Mesenchymal stem cell (in vitro differentiated cells and primary cell): ENCODE measurements at regions not wholly inside any gene's neighbourhood (a gene's known extent, or its start where the extent isn't known, plus 50 kb on each side); places are given as distances from the start of the nearest gene placed in this dataset.
"Not testable (repeated sequence)": the region's sequence is repeated elsewhere in the genome, so short reads cannot be mapped to it uniquely, and the experiment has no call there.

Experiments
- DNase-seq: peaks from one replicate; pipeline ENCODE4 v3.0.0-alpha.2; 2013
- H2AFZ ChIP-seq: one replicate; pipeline ENCODE4 v1.6.1; 2013; ENCODE audit warnings: low read depth, mild to moderate bottlenecking, control low read depth, inconsistent platforms, low read length, moderate library complexity
- H2AK5ac ChIP-seq: 2 replicates; pipeline ENCODE4 v1.6.1; 2013; ENCODE audit warnings: low read length, moderate library complexity, mild to moderate bottlenecking, inconsistent platforms; ENCODE audit not compliant: severe bottlenecking
- H2BK120ac ChIP-seq: one replicate; pipeline ENCODE4 v1.6.1; 2013; ENCODE audit warnings: low read depth, mild to moderate bottlenecking, inconsistent platforms, low read length, moderate library complexity
- H2BK12ac ChIP-seq, 2 experiments: one replicate each; pipeline ENCODE4 v1.6.1; 2013; ENCODE audit warnings: inconsistent platforms in 2 of 2, low read length in 2 of 2, mild to moderate bottlenecking in 2 of 2, moderate library complexity in 2 of 2, control low read depth in 1 of 2
- H2BK15ac ChIP-seq: one replicate; pipeline ENCODE4 v1.6.1; 2013; ENCODE audit warnings: mild to moderate bottlenecking, low read depth, inconsistent platforms; ENCODE audit not compliant: poor library complexity, severe bottlenecking
- H2BK5ac ChIP-seq: 2 replicates; pipeline ENCODE4 v1.6.1; 2013; ENCODE audit warnings: low read depth, mild to moderate bottlenecking, low read length, control low read depth, inconsistent platforms; ENCODE audit not compliant: poor library complexity, severe bottlenecking
- H3K14ac ChIP-seq, 2 experiments: one replicate each; pipeline ENCODE4 v1.6.1; 2013; ENCODE audit warnings: inconsistent platforms in 2 of 2, low read length in 2 of 2, control low read depth in 1 of 2, mild to moderate bottlenecking in 1 of 2, moderate library complexity in 1 of 2
- H3K18ac ChIP-seq, 2 experiments: one replicate each; pipeline ENCODE4 v1.6.1; 2013; ENCODE audit warnings: inconsistent platforms in 2 of 2, low read length in 2 of 2, control low read depth in 1 of 2, low read depth in 1 of 2, mild to moderate bottlenecking in 1 of 2
- H3K23ac ChIP-seq, 2 experiments: one replicate each; pipeline ENCODE4 v1.6.1; 2013; ENCODE audit warnings: inconsistent platforms in 2 of 2, low read length in 2 of 2, mild to moderate bottlenecking in 2 of 2, moderate library complexity in 2 of 2, control low read depth in 1 of 2
- H3K27ac ChIP-seq: 2 replicates; pipeline ENCODE4 v1.5.1; 2013; ENCODE audit warnings: mild to moderate bottlenecking, moderate library complexity, low read length, control low read depth, inconsistent platforms; ENCODE audit not compliant: poor library complexity, severe bottlenecking
- H3K27me3 ChIP-seq, 2 experiments: 2 replicates each; pipeline versions ENCODE4 v1.6.1 to v1.7.0; 2013; ENCODE audit warnings: low read length in 2 of 2, mild to moderate bottlenecking in 2 of 2, moderate library complexity in 2 of 2, control low read depth in 1 of 2, inconsistent platforms in 1 of 2; ENCODE audit not compliant: control insufficient read depth in 1 of 2, insufficient read depth in 1 of 2
- H3K36me3 ChIP-seq, 2 experiments: 2 replicates each; pipeline versions ENCODE4 v1.6.1 to v1.7.0; 2013; ENCODE audit warnings: low read length in 2 of 2, control low read depth in 1 of 2, inconsistent platforms in 1 of 2, low read depth in 1 of 2, mild to moderate bottlenecking in 1 of 2; ENCODE audit not compliant: insufficient read depth in 2 of 2, control insufficient read depth in 1 of 2
- H3K4ac ChIP-seq, 2 experiments: one replicate each; pipeline ENCODE4 v1.6.1; 2013; ENCODE audit warnings: inconsistent platforms in 2 of 2, low read length in 2 of 2, mild to moderate bottlenecking in 2 of 2, moderate library complexity in 2 of 2, control low read depth in 1 of 2, low read depth in 1 of 2
- H3K4me1 ChIP-seq: 2 replicates; pipeline ENCODE4 v1.6.1; 2013; ENCODE audit warnings: low read depth, low read length, control low read depth; ENCODE audit not compliant: control insufficient read depth, insufficient read depth
- H3K4me2 ChIP-seq: 2 replicates; pipeline ENCODE4 v1.6.1; 2013; ENCODE audit warnings: low read length, mild to moderate bottlenecking, inconsistent platforms; ENCODE audit not compliant: poor library complexity, severe bottlenecking
- H3K4me3 ChIP-seq, 2 experiments: 2 replicates each; pipeline versions ENCODE4 v1.5.1 to v1.7.0; 2013; ENCODE audit warnings: low read length in 2 of 2, mild to moderate bottlenecking in 2 of 2, control low read depth in 1 of 2, low read depth in 1 of 2; ENCODE audit not compliant: insufficient read depth in 1 of 2
- H3K79me1 ChIP-seq: replicated peaks from 2 replicates; pipeline ENCODE4 v1.6.1; 2013; ENCODE audit warnings: mild to moderate bottlenecking, control low read depth, low read length, inconsistent platforms; ENCODE audit not compliant: poor library complexity, severe bottlenecking
- H3K9ac ChIP-seq: 2 replicates; pipeline ENCODE4 v1.7.0; 2013; ENCODE audit warnings: mild to moderate bottlenecking, low read length, moderate library complexity
- H3K9me3 ChIP-seq: 2 replicates; pipeline ENCODE4 v1.7.0; 2013; ENCODE audit warnings: mild to moderate bottlenecking, low read length; ENCODE audit not compliant: control insufficient read depth
- H4K8ac ChIP-seq: one replicate; pipeline ENCODE4 v1.6.1; 2013; ENCODE audit warnings: inconsistent platforms, mild to moderate bottlenecking, low read length, moderate library complexity
- H4K91ac ChIP-seq: one replicate; pipeline ENCODE4 v1.6.1; 2013; ENCODE audit warnings: mild to moderate bottlenecking, low read length, inconsistent platforms
- WGBS: methylation state at CpG from one replicate; pipeline ENCODE4 v1.1.7; 2013; ENCODE audit warnings: mixed read lengths; 5-methylcytosine and 5-hydroxymethylcytosine counted together

- Histone ChIP-seq H3K27me3 (no peaks in the 10 kb centered on the region), H3K4me2 (no peak overlapping the region), H3K4me1 (no peaks in the 10 kb centered on the region), H2BK5ac (no peak overlapping the region), H3K9me3 (no peaks in the 10 kb centered on the region), H4K91ac (no peak overlapping the region), H4K8ac (no peak overlapping the region), H3K23ac (no peak overlapping the region), H2BK12ac (no peak overlapping the region), H3K4me3 (no peak overlapping the region), H3K9ac (no peak overlapping the region), H2BK15ac (no peak overlapping the region), H3K27ac (no peak overlapping the region), H2BK120ac (no peak overlapping the region), H3K14ac (no peak overlapping the region), H2AK5ac (no peak overlapping the region), H2AFZ (no peak overlapping the region), H3K36me3 (no peaks in the 10 kb centered on the region), H3K18ac (no peak overlapping the region), H3K4ac (no peak overlapping the region), H3K79me1 (no peaks in the 10 kb centered on the region)
- 97% methylated on average over 120 of the region's 123 CpGs for WGBS
- DNase-seq: no peak
Observed at GRCh38 chr17:26774291-26775218, 519.4 kb upstream of the WSB1 start.

- H2AK5ac ChIP-seq: no peak overlapping the region
- H3K18ac ChIP-seq: no peak overlapping the region
- H3K14ac ChIP-seq: no peak overlapping the region
- H3K9ac ChIP-seq: no peak overlapping the region
- H2BK12ac ChIP-seq: no peak overlapping the region
- no peaks in the 10 kb centered on the region for H3K36me3 ChIP-seq
- 96% methylated on average over 77 of the region's 83 CpGs for WGBS
- H2AFZ ChIP-seq: no peak overlapping the region
- no peak overlapping the region for H4K8ac ChIP-seq
- no peak overlapping the region for H2BK5ac ChIP-seq
- no peak overlapping the region for H2BK120ac ChIP-seq
- no peak overlapping the region for H3K4me2 ChIP-seq
- H3K9me3 ChIP-seq: no peaks in the 10 kb centered on the region
- no peaks in the 10 kb centered on the region for H3K4me1 ChIP-seq
- DNase-seq: no peak
- no peak overlapping the region for H4K91ac ChIP-seq
- no peak overlapping the region for H3K4ac ChIP-seq
- no peak overlapping the region for H2BK15ac ChIP-seq
- no peak overlapping the region for H3K23ac ChIP-seq
- H3K79me1 ChIP-seq: no peaks in the 10 kb centered on the region
- H3K27ac ChIP-seq: no peak overlapping the region
- no peak overlapping the region for H3K4me3 ChIP-seq
- H3K27me3 ChIP-seq: no peaks in the 10 kb centered on the region
Observed at GRCh38 chr17:26775219-26775822, 518.6 kb upstream of the WSB1 start.

GRCh38 chr17:26780187-26780814 lies 513.6 kb upstream of the WSB1 start:
- not testable (repeated sequence) for H2AFZ ChIP-seq, H3K36me3 ChIP-seq
- 63% methylated on average over 4 of the region's 4 CpGs for WGBS

GRCh38 chr17:26782153-26782552 lies 511.8 kb upstream of the WSB1 start:
- H3K4me1 ChIP-seq: no peaks in the 10 kb centered on the region
- H3K23ac ChIP-seq: no peak overlapping the region
- no peak overlapping the region for H2BK12ac ChIP-seq
- H3K14ac ChIP-seq: no peak overlapping the region
- H4K91ac ChIP-seq: no peak overlapping the region
- no peak overlapping the region for H3K4me3 ChIP-seq
- no peak overlapping the region for H3K18ac ChIP-seq
- DNase-seq: no peak
- H2BK5ac ChIP-seq: no peak overlapping the region
- H3K27me3 ChIP-seq: no peaks in the 10 kb centered on the region
- WGBS: 69% methylated on average over 6 of the region's 6 CpGs
- no peak overlapping the region for H2BK120ac ChIP-seq
- H2BK15ac ChIP-seq: no peak overlapping the region
- H3K4ac ChIP-seq: no peak overlapping the region
- no peak overlapping the region for H3K4me2 ChIP-seq
- H2AFZ ChIP-seq: no peak overlapping the region
- no peak overlapping the region for H3K9ac ChIP-seq
- no peak overlapping the region for H3K27ac ChIP-seq
- no peak overlapping the region for H4K8ac ChIP-seq
- no peaks in the 10 kb centered on the region for H3K36me3 ChIP-seq
- H2AK5ac ChIP-seq: no peak overlapping the region
- no peaks in the 10 kb centered on the region for H3K79me1 ChIP-seq
- peaks cover 47% of the 10 kb centered on the region for H3K9me3 ChIP-seq

More at GRCh38 chr17:26780187-26780814, 513.6 kb upstream of the WSB1 start:
- H3K27ac ChIP-seq, H2BK5ac ChIP-seq, H3K18ac ChIP-seq, H2BK120ac ChIP-seq, H3K9ac ChIP-seq, H3K79me1 ChIP-seq, H3K4me2 ChIP-seq, H3K14ac ChIP-seq, H2BK15ac ChIP-seq, H3K4me3 ChIP-seq, H2BK12ac ChIP-seq, H4K8ac ChIP-seq, H4K91ac ChIP-seq, H3K23ac ChIP-seq, H3K4me1 ChIP-seq, H3K27me3 ChIP-seq, DNase-seq, H3K4ac ChIP-seq, H2AK5ac ChIP-seq: not testable (repeated sequence)
- H3K9me3 ChIP-seq: peaks cover 30% of the 10 kb centered on the region
